IMR-90 (cell line): ENCODE measurements at regions not wholly inside any gene's neighbourhood (a gene's known extent, or its start where the extent isn't known, plus 50 kb on each side); places are given as distances from the start of the nearest gene placed in this dataset.

Experiments
- ATAC-seq: fragments of 200-7000 bp; cut with Tn5 transposase; 2 replicates; pipeline ENCODE4 v1.9.1; 2020; ENCODE audit warnings: low read depth, mild to moderate bottlenecking, moderate library complexity
- BruUV-seq: library from RNA; stranded (reverse); fragments of 400-500 nt; replicated peaks from 2 replicates; lab custom pipeline; 2021; lab: Mats Ljungman, UMichigan
- CTCF ChIA-PET: fragments of 300-600 bp; formaldehyde crosslinking; extraction: SDS; loops from one replicate; lab custom pipeline; 2021; ENCODE audit warnings: antibody characterized with exemption; lab: Yijun Ruan, JAX
- POLR2A ChIA-PET: fragments of 300-600 bp; sonication (Branson Sonifier 250); formaldehyde crosslinking; loops from one replicate; lab custom pipeline; 2022; ENCODE audit warnings: antibody characterized with exemption; ENCODE audit not compliant: unreplicated experiment; lab: Charles Lee
- DNase-seq: peaks from one replicate; pipeline ENCODE4 v3.0.0; 2013
- H2AFZ ChIP-seq: replicated peaks from 2 replicates; pipeline ENCODE3; 2013; ENCODE audit warnings: low read length, mild to moderate bottlenecking; ENCODE audit not compliant: poor library complexity
- H2AK5ac ChIP-seq: 2 replicates; pipeline ENCODE4 v1.6.1; 2013; ENCODE audit warnings: low read depth, low read length, inconsistent platforms
- H2AK9ac ChIP-seq: replicated peaks from 2 replicates; pipeline ENCODE3; 2013; ENCODE audit warnings: mild to moderate bottlenecking, low read depth, low read length, moderate library complexity; ENCODE audit not compliant: poor library complexity
- H2BK120ac ChIP-seq: 2 replicates; pipeline ENCODE4 v1.6.1; 2013; ENCODE audit warnings: low read depth, low read length, inconsistent platforms
- H2BK15ac ChIP-seq: 3 replicates; pipeline ENCODE4 v1.6.1; 2013; ENCODE audit warnings: low read depth, low read length, inconsistent platforms
- H2BK20ac ChIP-seq: 2 replicates; pipeline ENCODE4 v1.6.1; 2013; ENCODE audit warnings: low read depth, mild to moderate bottlenecking, inconsistent platforms, low read length, moderate library complexity
- H2BK5ac ChIP-seq: 2 replicates; pipeline ENCODE4 v1.6.1; 2013; ENCODE audit warnings: mild to moderate bottlenecking, low read depth, low read length, inconsistent platforms; ENCODE audit not compliant: poor library complexity, severe bottlenecking
- H3K14ac ChIP-seq: replicated peaks from 2 replicates; pipeline ENCODE4 v1.6.1; 2013; ENCODE audit warnings: low read depth, low read length, inconsistent platforms
- H3K18ac ChIP-seq: 2 replicates; pipeline ENCODE4 v1.6.1; 2013; ENCODE audit warnings: low read depth, low read length, control low read depth
- H3K23ac ChIP-seq: 2 replicates; pipeline ENCODE4 v1.6.1; 2013; ENCODE audit warnings: low read depth, low read length, inconsistent platforms
- H3K27ac ChIP-seq: 2 replicates; pipeline ENCODE4 v1.5.1; 2013; ENCODE audit warnings: mild to moderate bottlenecking, control low read depth, low read length; ENCODE audit not compliant: insufficient read depth
- H3K27me3 ChIP-seq: 2 replicates; pipeline ENCODE4 v1.6.1; 2013; ENCODE audit warnings: low read length; ENCODE audit not compliant: control insufficient read depth, insufficient read depth
- H3K36me3 ChIP-seq: 2 replicates; pipeline ENCODE4 v1.6.1; 2013; ENCODE audit warnings: low read length, mixed read lengths; ENCODE audit not compliant: control insufficient read depth, insufficient read depth
- H3K4ac ChIP-seq: 2 replicates; pipeline ENCODE4 v1.6.1; 2013; ENCODE audit warnings: low read depth, low read length, inconsistent platforms
- H3K4me1 ChIP-seq: 2 replicates; pipeline ENCODE4 v1.6.1; 2013; ENCODE audit warnings: low read length, mixed read lengths; ENCODE audit not compliant: control insufficient read depth, insufficient read depth
- H3K4me2 ChIP-seq: 2 replicates; pipeline ENCODE4 v1.6.1; 2013; ENCODE audit warnings: low read depth, mild to moderate bottlenecking, control low read depth, low read length, moderate library complexity
- H3K4me3 ChIP-seq: 2 replicates; pipeline ENCODE4 v1.5.1; 2013; ENCODE audit warnings: low read depth, mild to moderate bottlenecking, control low read depth, low read length, moderate library complexity; ENCODE audit not compliant: insufficient read depth
- H3K56ac ChIP-seq: 2 replicates; pipeline ENCODE4 v1.6.1; 2013; ENCODE audit warnings: low read length, inconsistent platforms; ENCODE audit not compliant: insufficient read depth; ENCODE audit errors: extremely low read depth
- H3K79me1 ChIP-seq, 2 experiments: 2 replicates each; pipeline ENCODE4 v1.6.1; 2013; ENCODE audit warnings: low read length in 2 of 2, inconsistent platforms in 1 of 2, low read depth in 1 of 2
- H3K9ac ChIP-seq: 2 replicates; pipeline ENCODE4 v1.6.1; 2013; ENCODE audit warnings: low read depth, low read length, control low read depth
- H3K9me1 ChIP-seq: 2 replicates; pipeline ENCODE4 v1.6.1; 2013; ENCODE audit warnings: low read length, inconsistent platforms; ENCODE audit not compliant: insufficient read depth
- H3K9me3 ChIP-seq: 2 replicates; pipeline ENCODE4 v1.6.1; 2013; ENCODE audit warnings: low read length; ENCODE audit not compliant: control insufficient read depth, insufficient read depth
- H4K20me1 ChIP-seq: 2 replicates; pipeline ENCODE4 v1.6.1; 2013; ENCODE audit warnings: low read length, inconsistent platforms; ENCODE audit not compliant: insufficient read depth
- H4K5ac ChIP-seq: 2 replicates; pipeline ENCODE4 v1.6.1; 2013; ENCODE audit warnings: mild to moderate bottlenecking, low read depth, low read length, control low read depth
- H4K8ac ChIP-seq, 2 experiments: 2 replicates each; pipeline ENCODE4 v1.6.1; 2013; ENCODE audit warnings: low read depth in 2 of 2, low read length in 2 of 2, control low read depth in 1 of 2, inconsistent platforms in 1 of 2
- H4K91ac ChIP-seq: 2 replicates; pipeline ENCODE4 v1.6.1; 2013; ENCODE audit warnings: low read depth, low read length, inconsistent platforms; ENCODE audit not compliant: insufficient read depth
- BHLHE40 ChIP-seq: fragments of 150-350 bp; IDR thresholded peaks from 2 replicates; pipeline ENCODE4 v1.6.1; 2016; ENCODE audit warnings: mild to moderate bottlenecking, low read depth, low read length
- CEBPB ChIP-seq: IDR thresholded peaks from 2 replicates; pipeline ENCODE4 v1.6.1; 2012; ENCODE audit warnings: low read depth, low read length, improper control_type of control experiment
- CHD1 ChIP-seq: IDR thresholded peaks from 2 replicates; pipeline ENCODE4 v1.6.1; 2012; ENCODE audit warnings: low read depth, low read length, improper control_type of control experiment
- FOS ChIP-seq: fragments of 150-350 bp; IDR thresholded peaks from 2 replicates; pipeline ENCODE4 v1.6.1; 2016; ENCODE audit warnings: low read depth, low read length
- MAFK ChIP-seq: IDR thresholded peaks from 2 replicates; pipeline ENCODE4 v1.6.1; 2012; ENCODE audit warnings: low read depth, low read length, improper control_type of control experiment
- MAZ ChIP-seq: IDR thresholded peaks from 2 replicates; pipeline ENCODE4 v1.6.1; 2012; ENCODE audit warnings: low read depth, mild to moderate bottlenecking, low read length, improper control_type of control experiment, moderate library complexity, borderline replicate concordance
- MXI1 ChIP-seq: IDR thresholded peaks from 2 replicates; pipeline ENCODE4 v1.6.1; 2012; ENCODE audit warnings: low read depth, mild to moderate bottlenecking, low read length, moderate library complexity, borderline replicate concordance
- NFE2L2 ChIP-seq: fragments of 150-350 bp; IDR thresholded peaks from 2 replicates; pipeline ENCODE4 v1.6.1; 2016; ENCODE audit warnings: low read depth, mild to moderate bottlenecking, low read length
- POLR2A ChIP-seq: IDR thresholded peaks from 2 replicates; pipeline ENCODE4 v1.6.1; 2012; ENCODE audit warnings: mild to moderate bottlenecking, low read depth, low read length
- RAD21 ChIP-seq: IDR thresholded peaks from 2 replicates; pipeline ENCODE4 v1.6.1; 2012; ENCODE audit warnings: low read length, improper control_type of control experiment
- RCOR1 ChIP-seq: IDR thresholded peaks from 2 replicates; pipeline ENCODE4 v1.6.1; 2012; ENCODE audit warnings: mild to moderate bottlenecking, low read length, improper control_type of control experiment; ENCODE audit not compliant: insufficient replicate concordance
- RFX5 ChIP-seq: IDR thresholded peaks from 2 replicates; pipeline ENCODE4 v1.8.0; 2012; ENCODE audit warnings: low read depth, mild to moderate bottlenecking, low read length, moderate library complexity
- SMC3 ChIP-seq: fragments of 150-350 bp; IDR thresholded peaks from 2 replicates; pipeline ENCODE4 v1.6.1; 2016; ENCODE audit warnings: low read depth, mild to moderate bottlenecking, antibody characterized with exemption, low read length, moderate library complexity
- WGBS, 2 experiments: methylation state at CpG; one replicate each; pipeline versions ENCODE4 v1.1.5 to v1.1.7; 2013; ENCODE audit warnings: missing lambda C conversion rate in 2 of 2; ENCODE audit not compliant: insufficient read length in 1 of 2; ENCODE audit errors: extremely low coverage in 2 of 2; 5-methylcytosine and 5-hydroxymethylcytosine counted together
- dilution Hi-C: fragments of 300-500 bp; cut with HindIII; formaldehyde crosslinking; loops from one replicate; pipeline ENCODE4 v1.14.3; 2018; ENCODE audit warnings: low sequenced_read_pairs; ENCODE audit not compliant: unreplicated experiment
- in situ Hi-C: fragments of 300-500 bp; cut with MboI; formaldehyde crosslinking; loops from 3 replicates; pipeline ENCODE4 v1.14.3; 2019; ENCODE audit warnings: low sequenced_read_pairs, inconsistent platforms, mixed read lengths
- intact Hi-C: fragments of 100-400 bp; cut with micrococcal nuclease; formaldehyde crosslinking; loops from 2 replicates; pipeline ENCODE4 v1.10.0; 2022
- TF ChIP-seq, protein P1 (sequence below): fragments of 150-350 bp; IDR thresholded peaks from 2 replicates; pipeline ENCODE4 v1.6.1; 2016; ENCODE audit warnings: low read depth, mild to moderate bottlenecking, low read length, moderate library complexity, borderline replicate concordance
- TF ChIP-seq, protein P2 (sequence below): conservative IDR thresholded peaks from 2 replicates; pipeline ENCODE4 v1.5.1; 2012; ENCODE audit warnings: mild to moderate bottlenecking, low read depth, low read length, improper control_type of control experiment
- TF ChIP-seq, protein P3 (sequence below): fragments of 150-350 bp; IDR thresholded peaks from 2 replicates; pipeline ENCODE4 v1.6.1; 2017; ENCODE audit warnings: mild to moderate bottlenecking, antibody characterized with exemption, low read length, low read depth

DNA sequence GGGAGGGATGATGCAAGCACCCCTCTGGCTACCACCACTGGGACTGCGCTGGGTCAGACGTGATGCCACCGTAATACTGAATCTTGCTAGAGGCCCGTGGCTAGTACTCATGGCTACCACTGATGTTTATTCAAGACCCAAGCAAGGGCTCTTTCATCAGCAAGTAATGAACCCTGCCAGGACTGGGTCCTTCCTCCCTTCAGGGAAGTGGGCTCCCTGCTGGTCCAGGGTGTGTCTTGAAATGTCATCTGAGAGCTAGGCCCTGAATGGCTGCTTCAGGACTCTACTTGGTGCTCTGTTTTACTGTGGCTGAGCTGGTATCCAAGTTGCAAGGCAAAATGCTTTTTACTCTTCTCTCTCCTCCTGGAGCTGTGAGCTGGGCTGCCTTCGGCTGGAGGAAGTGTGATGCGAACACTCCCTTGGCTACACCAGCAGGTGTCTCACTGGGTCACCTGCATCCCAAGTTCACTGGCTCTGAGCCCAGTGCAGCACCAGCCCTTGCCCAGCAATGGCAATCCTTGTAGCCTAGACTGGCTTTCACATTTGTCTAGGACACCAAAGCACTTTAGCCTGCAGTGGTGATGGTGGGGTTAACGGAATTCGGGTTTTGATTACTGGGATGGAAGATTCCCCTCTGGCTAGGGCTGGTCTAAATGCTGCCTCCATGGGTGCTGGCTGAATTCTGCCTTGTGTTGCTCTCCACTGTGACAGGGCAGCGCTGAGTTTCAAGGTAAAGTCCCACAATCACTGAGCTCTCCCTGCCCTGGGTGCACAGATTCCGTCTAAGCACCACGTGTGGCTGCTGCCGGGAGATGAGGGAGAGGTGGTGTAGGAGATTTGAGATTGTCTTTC, 98.6 kb downstream of the USP22 start:
- Histone ChIP-seq H2BK20ac (no peak overlapping the region), H3K4me1 (no peaks in the 10 kb centered on the region), H4K8ac (no peak overlapping the region), H3K9ac (no peak overlapping the region), H3K14ac (no peak overlapping the region), H3K56ac (no peak overlapping the region), H3K4me3 (no peak overlapping the region), H2BK5ac (no peak overlapping the region), H2AK9ac (no peak overlapping the region), H2BK15ac (no peak overlapping the region), H2BK120ac (no peak overlapping the region), H3K9me3 (no peaks in the 10 kb centered on the region), H3K4me2 (no peak overlapping the region), H3K79me1 (no peaks in the 10 kb centered on the region), H2AK5ac (no peak overlapping the region), H3K27me3 (peaks cover 41% of the 10 kb centered on the region), H4K91ac (no peak overlapping the region), H2AFZ (no peak overlapping the region), H3K27ac (no peak overlapping the region), H4K20me1 (no peaks in the 10 kb centered on the region), H4K5ac (no peak overlapping the region), H3K23ac (no peak overlapping the region), H3K4ac (no peak overlapping the region), H3K9me1 (0 out of 2 replicates have a peak, but pooled peaks cover 3% of the 10 kb centered on the region), H3K36me3 (no peaks in the 10 kb centered on the region), H3K18ac (no peak overlapping the region)
- TF ChIP-seq, protein P1, sequence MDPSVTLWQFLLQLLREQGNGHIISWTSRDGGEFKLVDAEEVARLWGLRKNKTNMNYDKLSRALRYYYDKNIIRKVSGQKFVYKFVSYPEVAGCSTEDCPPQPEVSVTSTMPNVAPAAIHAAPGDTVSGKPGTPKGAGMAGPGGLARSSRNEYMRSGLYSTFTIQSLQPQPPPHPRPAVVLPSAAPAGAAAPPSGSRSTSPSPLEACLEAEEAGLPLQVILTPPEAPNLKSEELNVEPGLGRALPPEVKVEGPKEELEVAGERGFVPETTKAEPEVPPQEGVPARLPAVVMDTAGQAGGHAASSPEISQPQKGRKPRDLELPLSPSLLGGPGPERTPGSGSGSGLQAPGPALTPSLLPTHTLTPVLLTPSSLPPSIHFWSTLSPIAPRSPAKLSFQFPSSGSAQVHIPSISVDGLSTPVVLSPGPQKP, result no peak
- TF ChIP-seq, protein P2, sequence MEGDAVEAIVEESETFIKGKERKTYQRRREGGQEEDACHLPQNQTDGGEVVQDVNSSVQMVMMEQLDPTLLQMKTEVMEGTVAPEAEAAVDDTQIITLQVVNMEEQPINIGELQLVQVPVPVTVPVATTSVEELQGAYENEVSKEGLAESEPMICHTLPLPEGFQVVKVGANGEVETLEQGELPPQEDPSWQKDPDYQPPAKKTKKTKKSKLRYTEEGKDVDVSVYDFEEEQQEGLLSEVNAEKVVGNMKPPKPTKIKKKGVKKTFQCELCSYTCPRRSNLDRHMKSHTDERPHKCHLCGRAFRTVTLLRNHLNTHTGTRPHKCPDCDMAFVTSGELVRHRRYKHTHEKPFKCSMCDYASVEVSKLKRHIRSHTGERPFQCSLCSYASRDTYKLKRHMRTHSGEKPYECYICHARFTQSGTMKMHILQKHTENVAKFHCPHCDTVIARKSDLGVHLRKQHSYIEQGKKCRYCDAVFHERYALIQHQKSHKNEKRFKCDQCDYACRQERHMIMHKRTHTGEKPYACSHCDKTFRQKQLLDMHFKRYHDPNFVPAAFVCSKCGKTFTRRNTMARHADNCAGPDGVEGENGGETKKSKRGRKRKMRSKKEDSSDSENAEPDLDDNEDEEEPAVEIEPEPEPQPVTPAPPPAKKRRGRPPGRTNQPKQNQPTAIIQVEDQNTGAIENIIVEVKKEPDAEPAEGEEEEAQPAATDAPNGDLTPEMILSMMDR, result no peak
- TF ChIP-seq MAZ, result no peak
- no peak for TF ChIP-seq FOS
- TF ChIP-seq MXI1, result no peak
- no peak for TF ChIP-seq BHLHE40
- no peak for TF ChIP-seq NFE2L2
- no peak for TF ChIP-seq POLR2A
- TF ChIP-seq, protein P3, sequence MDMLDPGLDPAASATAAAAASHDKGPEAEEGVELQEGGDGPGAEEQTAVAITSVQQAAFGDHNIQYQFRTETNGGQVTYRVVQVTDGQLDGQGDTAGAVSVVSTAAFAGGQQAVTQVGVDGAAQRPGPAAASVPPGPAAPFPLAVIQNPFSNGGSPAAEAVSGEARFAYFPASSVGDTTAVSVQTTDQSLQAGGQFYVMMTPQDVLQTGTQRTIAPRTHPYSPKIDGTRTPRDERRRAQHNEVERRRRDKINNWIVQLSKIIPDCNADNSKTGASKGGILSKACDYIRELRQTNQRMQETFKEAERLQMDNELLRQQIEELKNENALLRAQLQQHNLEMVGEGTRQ, result no peak
- TF ChIP-seq RFX5, result no peak
- TF ChIP-seq CHD1, result no peak
- no peak for TF ChIP-seq RAD21
- no peak for TF ChIP-seq SMC3
- TF ChIP-seq MAFK, result no peak
- TF ChIP-seq CEBPB, result no peak
- no peak for TF ChIP-seq RCOR1
- intact Hi-C loops (no loop called here), dilution Hi-C loops (no loop called here), in situ Hi-C loops (no loop called here)
- POLR2A ChIA-PET, result no interaction called here
- BruUV-seq, result no TSS peak
- no peak for DNase-seq
- CTCF ChIA-PET, result no interaction called here
- no CpG with 5 or more reads among the region's 12 CpGs for WGBS, 2 experiments
- no peak for ATAC-seq
